ENCODE measurements at regions not wholly inside any gene's neighbourhood (a gene's known extent, or its start where the extent isn't known, plus 50 kb on each side); places are given as distances from the start of the nearest gene placed in this dataset.
"Not testable (repeated sequence)": the region's sequence is repeated elsewhere in the genome, so short reads cannot be mapped to it uniquely, and the experiment has no call there.

DNA sequence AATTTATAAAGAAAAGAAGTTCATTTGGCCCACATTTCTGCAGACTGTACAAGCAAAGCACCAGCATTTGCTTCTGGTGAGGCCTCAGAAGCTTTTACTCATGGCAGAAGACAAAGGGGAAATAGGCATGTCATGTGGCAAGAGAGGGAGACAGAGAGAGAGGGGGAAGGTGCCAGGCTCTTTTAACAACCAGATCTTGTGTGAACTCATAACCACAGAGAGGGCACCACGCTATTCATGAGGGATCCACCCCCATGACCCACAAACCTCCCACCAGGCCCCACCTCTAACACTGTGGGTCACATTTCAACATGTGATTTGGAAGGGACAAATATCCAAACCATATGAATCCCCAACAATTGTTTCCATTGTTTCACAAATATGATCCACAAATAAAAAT is 467.9 kb downstream of the SIPA1L2 start:
- DNase-seq (ENCODE audit: low read depth, low spot score) = no peak
- no peaks in the 10 kb centered on the region for H3K27me3 ChIP-seq (ENCODE audit: insufficient read depth, insufficient read length)
- TF ChIP-seq SUZ12 (IDR thresholded peaks at IDR 0.05; ENCODE audit: extremely low read depth, insufficient read depth, insufficient read length) = no peak
- TF ChIP-seq ZNF274 (IDR thresholded peaks at IDR 0.05; ENCODE audit: low read depth, low read length) = no peak
- TF ChIP-seq YY1 (IDR thresholded peaks at IDR 0.05; ENCODE audit: insufficient read depth, insufficient read length) = no peak
- H3K9ac ChIP-seq (ENCODE audit: insufficient read length, low read depth) = no peak overlapping the region
- H3K4me1 ChIP-seq (ENCODE audit: insufficient read depth, insufficient read length) = no peaks in the 10 kb centered on the region
- H3K36me3 ChIP-seq (ENCODE audit: insufficient read depth, insufficient read length, low read length) = no peaks in the 10 kb centered on the region
- H3K4me3 ChIP-seq (ENCODE audit: insufficient read length, low read depth) = no peak overlapping the region
- peaks cover 11% of the 10 kb centered on the region; the same call in 1 of the 2 replicates for H3K9me3 ChIP-seq (ENCODE audit: insufficient read depth, low read length)

DNA sequence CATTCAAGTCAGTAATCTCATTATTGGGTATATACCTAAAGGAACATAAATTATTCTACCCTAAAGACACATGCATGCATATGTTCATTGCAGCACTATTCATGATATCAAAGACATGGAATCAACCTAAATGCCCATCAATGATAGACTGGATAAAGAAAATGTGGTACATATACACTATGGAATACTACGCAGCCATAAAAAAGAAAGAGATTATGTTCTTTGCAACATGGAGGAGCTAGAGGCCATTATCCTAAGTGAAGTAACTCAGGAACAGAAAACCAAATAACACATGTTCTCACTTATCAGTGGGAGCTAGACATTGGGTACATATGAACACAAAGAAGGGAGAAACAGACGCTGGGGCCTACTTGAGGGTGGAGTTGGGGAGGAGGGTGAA is 471.4 kb downstream of the SIPA1L2 start:
- DNase-seq (ENCODE audit: low read depth, low spot score); H3K27me3 ChIP-seq (ENCODE audit: insufficient read depth, insufficient read length); H3K4me1 ChIP-seq (ENCODE audit: insufficient read depth, insufficient read length); H3K9me3 ChIP-seq (ENCODE audit: insufficient read depth, low read length); H3K9ac ChIP-seq (ENCODE audit: insufficient read length, low read depth); H3K36me3 ChIP-seq (ENCODE audit: insufficient read depth, insufficient read length, low read length); H3K4me3 ChIP-seq (ENCODE audit: insufficient read length, low read depth): not testable (repeated sequence)

DNA sequence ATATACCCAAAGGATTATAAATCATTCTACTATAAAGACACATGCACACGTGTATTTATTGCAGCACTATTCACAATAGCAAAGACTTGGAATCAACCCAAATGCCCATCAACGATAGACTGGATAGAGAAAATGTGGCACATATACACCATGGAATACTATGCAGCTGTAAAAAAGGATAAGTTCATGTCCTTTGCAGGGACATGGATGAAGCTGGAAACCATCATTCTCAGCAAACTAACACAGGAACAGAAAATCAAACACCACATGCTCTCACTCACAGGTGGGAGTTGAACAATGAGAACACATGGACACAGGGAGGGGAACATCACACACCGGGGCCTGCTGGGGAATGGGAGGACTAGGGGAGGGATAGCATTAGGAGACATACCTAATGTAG is 473.9 kb downstream of the SIPA1L2 start:
- not testable (repeated sequence) for H3K4me3 ChIP-seq (ENCODE audit: insufficient read length, low read depth); H3K9me3 ChIP-seq (ENCODE audit: insufficient read depth, low read length); H3K9ac ChIP-seq (ENCODE audit: insufficient read length, low read depth); H3K36me3 ChIP-seq (ENCODE audit: insufficient read depth, insufficient read length, low read length); H3K4me1 ChIP-seq (ENCODE audit: insufficient read depth, insufficient read length); DNase-seq (ENCODE audit: low read depth, low spot score); H3K27me3 ChIP-seq (ENCODE audit: insufficient read depth, insufficient read length)

DNA sequence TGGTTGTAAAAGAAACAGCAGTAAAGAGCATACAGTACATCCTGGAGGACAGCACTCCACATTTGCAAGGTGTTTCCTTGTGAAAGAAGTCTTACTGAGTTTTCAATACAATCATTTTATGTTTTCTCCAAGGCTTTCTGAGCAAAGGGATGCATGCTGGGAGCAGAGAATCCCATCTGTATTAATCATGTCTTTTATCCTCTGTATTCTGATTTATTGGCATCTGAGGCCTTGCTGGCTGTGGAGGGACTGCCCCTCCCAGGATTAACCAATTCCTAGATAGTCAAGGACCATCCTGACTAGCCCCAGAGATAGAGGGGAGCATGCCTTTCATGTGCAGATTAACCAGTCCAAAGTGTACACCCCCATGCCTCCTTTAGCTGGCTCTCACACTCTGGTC is 476.3 kb downstream of the SIPA1L2 start:
- Histone ChIP-seq H3K27me3 (ENCODE audit: insufficient read depth, insufficient read length) (no peaks in the 10 kb centered on the region), H3K9ac (ENCODE audit: insufficient read length, low read depth) (no peak overlapping the region), H3K4me3 (ENCODE audit: insufficient read length, low read depth) (no peak overlapping the region), H3K36me3 (ENCODE audit: insufficient read depth, insufficient read length, low read length) (no peaks in the 10 kb centered on the region), H3K4me1 (ENCODE audit: insufficient read depth, insufficient read length) (no peaks in the 10 kb centered on the region), H3K9me3 (ENCODE audit: insufficient read depth, low read length) (no peaks in the 10 kb centered on the region)
- DNase-seq (ENCODE audit: low read depth, low spot score) = no peak
- no peak for TF ChIP-seq ZNF274 (IDR thresholded peaks at IDR 0.05; ENCODE audit: low read depth, low read length)
- no peak for TF ChIP-seq YY1 (IDR thresholded peaks at IDR 0.05; ENCODE audit: insufficient read depth, insufficient read length)
- TF ChIP-seq SUZ12 (IDR thresholded peaks at IDR 0.05; ENCODE audit: extremely low read depth, insufficient read depth, insufficient read length) = no peak

DNA sequence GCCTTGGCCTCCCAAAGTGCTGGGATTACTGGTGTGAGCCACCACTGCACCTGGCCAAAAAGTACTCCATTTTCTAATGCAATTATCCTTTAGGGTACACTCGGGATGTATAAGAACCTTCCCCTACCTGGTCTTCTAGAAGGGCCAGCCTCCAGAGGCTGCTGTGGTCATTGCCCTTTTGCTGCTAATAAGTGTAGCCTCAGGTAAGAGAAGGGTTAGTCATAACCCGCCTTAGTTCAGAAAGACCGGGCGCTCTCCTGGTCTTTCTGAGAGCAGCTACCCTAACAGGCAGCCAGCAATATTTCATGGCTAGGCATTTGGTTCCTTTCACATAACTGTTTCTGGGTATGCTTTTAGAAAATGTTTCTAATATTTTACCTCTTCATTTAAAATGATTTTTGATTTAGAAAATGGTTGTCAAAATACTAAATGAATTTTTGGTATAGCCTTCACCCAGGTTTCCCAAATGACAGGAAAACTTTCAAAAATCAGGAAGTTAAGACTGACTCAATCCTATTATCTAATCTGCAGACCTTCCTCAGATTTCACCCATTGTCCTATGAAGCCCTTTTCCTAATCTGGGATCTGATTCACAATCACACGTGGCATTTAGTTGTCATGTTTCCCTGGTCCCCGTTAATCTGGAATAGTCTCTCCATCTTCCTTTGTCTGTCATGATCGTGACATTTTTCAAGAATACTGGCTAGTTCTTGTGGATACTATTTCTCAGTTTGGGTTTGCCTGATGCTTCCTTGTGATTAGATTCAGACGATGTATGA is 479.0 kb downstream of the SIPA1L2 start:
- H3K36me3 ChIP-seq (ENCODE audit: insufficient read depth, insufficient read length, low read length) = no peaks in the 10 kb centered on the region
- H3K4me3 ChIP-seq (ENCODE audit: insufficient read length, low read depth) = no peak overlapping the region
- H3K9me3 ChIP-seq (ENCODE audit: insufficient read depth, low read length) = no peaks in the 10 kb centered on the region
- no peaks in the 10 kb centered on the region for H3K27me3 ChIP-seq (ENCODE audit: insufficient read depth, insufficient read length)
- TF ChIP-seq YY1 (IDR thresholded peaks at IDR 0.05; ENCODE audit: insufficient read depth, insufficient read length) = no peak
- TF ChIP-seq ZNF274 (IDR thresholded peaks at IDR 0.05; ENCODE audit: low read depth, low read length) = no peak
- no peak for TF ChIP-seq SUZ12 (IDR thresholded peaks at IDR 0.05; ENCODE audit: extremely low read depth, insufficient read depth, insufficient read length)
- no peaks in the 10 kb centered on the region for H3K4me1 ChIP-seq (ENCODE audit: insufficient read depth, insufficient read length)
- no peak for DNase-seq (ENCODE audit: low read depth, low spot score)
- no peak overlapping the region for H3K9ac ChIP-seq (ENCODE audit: insufficient read length, low read depth)

DNA sequence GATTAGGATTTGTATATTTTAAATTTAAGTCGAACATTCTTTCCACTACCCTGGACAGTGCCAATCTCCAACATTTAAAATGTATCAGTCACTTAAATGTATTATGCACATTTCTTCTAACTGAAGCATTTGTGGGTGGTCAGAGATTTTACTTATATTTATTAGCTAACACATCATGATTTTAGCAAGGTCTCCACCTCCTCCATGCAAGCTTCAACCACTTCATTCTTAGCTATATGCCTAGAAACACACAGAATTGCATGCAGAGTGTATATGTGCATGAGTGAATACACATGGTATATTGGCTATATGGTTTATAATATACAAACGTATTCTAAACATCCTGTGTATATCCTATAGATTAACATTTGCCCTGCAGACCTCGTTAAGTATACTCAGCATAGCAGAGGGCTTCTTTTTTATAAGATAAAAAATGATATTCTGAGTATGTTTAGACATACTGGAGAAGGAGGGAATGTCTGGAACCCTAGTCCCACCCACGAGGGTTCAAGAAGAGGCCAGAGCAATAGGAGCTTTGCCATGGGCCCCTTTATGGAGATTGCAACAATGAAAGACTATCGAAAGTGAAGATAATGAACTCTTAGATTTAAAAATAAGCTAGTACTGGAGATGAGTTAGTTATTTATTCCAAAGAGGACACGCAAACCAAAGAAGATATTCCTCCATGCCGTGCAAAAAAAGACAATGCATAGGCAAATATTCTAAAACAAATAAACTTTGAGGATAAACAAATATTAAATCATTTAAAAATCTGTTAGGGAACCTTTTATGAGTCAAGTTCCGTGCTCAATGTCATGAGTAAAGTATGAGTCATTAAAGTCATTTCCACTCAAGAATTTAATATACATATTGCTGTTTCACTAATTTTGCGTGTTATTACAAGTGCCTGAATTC is 480.4 kb downstream of the SIPA1L2 start:
- no peak for DNase-seq (ENCODE audit: low read depth, low spot score)

DNA sequence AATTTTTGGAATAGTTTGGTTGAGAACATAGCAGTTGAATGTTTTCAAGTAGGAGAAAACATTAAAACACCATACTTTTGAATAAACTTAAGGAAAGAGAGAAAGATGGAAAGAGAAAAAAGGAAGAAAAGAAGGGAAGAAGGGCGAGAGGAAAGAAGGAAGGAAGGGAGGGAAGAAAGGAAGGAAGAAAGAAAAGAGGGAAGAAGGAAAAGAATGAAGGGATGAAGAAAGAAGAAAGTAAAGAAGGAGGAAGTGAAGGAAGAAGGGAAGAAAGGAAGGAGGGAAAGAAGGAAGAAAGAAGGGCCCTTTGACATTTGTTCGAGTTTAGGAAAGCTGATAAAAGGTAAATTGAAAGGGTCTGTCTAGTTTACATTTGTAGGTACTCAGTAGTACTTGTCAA is 482.7 kb downstream of the SIPA1L2 start:
- Histone ChIP-seq H3K4me1 (ENCODE audit: insufficient read depth, insufficient read length) (no peaks in the 10 kb centered on the region), H3K9me3 (ENCODE audit: insufficient read depth, low read length) (no peaks in the 10 kb centered on the region), H3K4me3 (ENCODE audit: insufficient read length, low read depth) (no peak overlapping the region), H3K27me3 (ENCODE audit: insufficient read depth, insufficient read length) (no peaks in the 10 kb centered on the region), H3K36me3 (ENCODE audit: insufficient read depth, insufficient read length, low read length) (no peaks in the 10 kb centered on the region), H3K9ac (ENCODE audit: insufficient read length, low read depth) (no peak overlapping the region)
- TF ChIP-seq ZNF274 (IDR thresholded peaks at IDR 0.05; ENCODE audit: low read depth, low read length) = no peak
- no peak for TF ChIP-seq YY1 (IDR thresholded peaks at IDR 0.05; ENCODE audit: insufficient read depth, insufficient read length)
- TF ChIP-seq SUZ12 (IDR thresholded peaks at IDR 0.05; ENCODE audit: extremely low read depth, insufficient read depth, insufficient read length) = no peak
- no peak for DNase-seq (ENCODE audit: low read depth, low spot score)

More for the DNA sequence above, 480.4 kb downstream of the SIPA1L2 start:
- Histone ChIP-seq H3K4me3 (ENCODE audit: insufficient read length, low read depth) (no peak overlapping the region), H3K9ac (ENCODE audit: insufficient read length, low read depth) (no peak overlapping the region), H3K36me3 (ENCODE audit: insufficient read depth, insufficient read length, low read length) (no peaks in the 10 kb centered on the region), H3K27me3 (ENCODE audit: insufficient read depth, insufficient read length) (no peaks in the 10 kb centered on the region), H3K9me3 (ENCODE audit: insufficient read depth, low read length) (no peaks in the 10 kb centered on the region), H3K4me1 (ENCODE audit: insufficient read depth, insufficient read length) (no peaks in the 10 kb centered on the region)
- TF ChIP-seq YY1 (IDR thresholded peaks at IDR 0.05; ENCODE audit: insufficient read depth, insufficient read length) (no peak), SUZ12 (IDR thresholded peaks at IDR 0.05; ENCODE audit: extremely low read depth, insufficient read depth, insufficient read length) (no peak), ZNF274 (IDR thresholded peaks at IDR 0.05; ENCODE audit: low read depth, low read length) (no peak)
